ENCODE measurements at regions not wholly inside any gene's neighbourhood (a gene's known extent, or its start where the extent isn't known, plus 50 kb on each side); places are given as distances from the start of the nearest gene placed in this dataset.

DNA sequence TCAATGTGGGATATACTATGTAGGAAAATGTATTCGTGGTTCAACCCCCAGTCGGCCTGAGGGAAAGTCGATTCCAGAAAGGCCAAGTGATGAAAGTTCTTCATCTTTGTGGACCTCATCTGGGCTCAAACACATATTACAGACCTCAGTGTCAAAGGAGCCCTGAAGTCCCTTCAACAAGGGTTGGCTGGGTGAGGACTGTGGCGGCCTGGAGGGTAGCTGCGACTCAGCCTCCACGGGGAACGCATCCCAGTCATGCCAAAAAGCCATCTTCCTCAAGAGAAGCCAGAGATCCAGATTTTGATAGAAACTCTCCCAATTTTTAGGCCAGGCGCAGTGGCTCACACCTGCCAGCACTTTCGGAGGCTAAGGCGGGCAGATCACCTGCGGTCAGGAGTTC, 158.6 kb upstream of the PTPN1 start:
- no peaks in the 10 kb centered on the region for H3K9me3 Mint-ChIP-seq (ENCODE audit: unreplicated experiment)
- H3K4me1 Mint-ChIP-seq (ENCODE audit: unreplicated experiment), result peaks cover 4% of the 10 kb centered on the region
- H3K36me3 Mint-ChIP-seq (ENCODE audit: unreplicated experiment), result no peaks in the 10 kb centered on the region
- no peak overlapping the region for H3K4me3 Mint-ChIP-seq (ENCODE audit: unreplicated experiment)
- H3K27ac Mint-ChIP-seq (ENCODE audit: unreplicated experiment), result no peak overlapping the region
- TF ChIP-seq CTCF (IDR thresholded peaks at IDR 0.05), result no peak
- no peak for DNase-seq (ENCODE audit: extremely low spot score, unreplicated experiment)
- H3K27me3 Mint-ChIP-seq (ENCODE audit: unreplicated experiment), result peaks cover 5% of the 10 kb centered on the region

DNA sequence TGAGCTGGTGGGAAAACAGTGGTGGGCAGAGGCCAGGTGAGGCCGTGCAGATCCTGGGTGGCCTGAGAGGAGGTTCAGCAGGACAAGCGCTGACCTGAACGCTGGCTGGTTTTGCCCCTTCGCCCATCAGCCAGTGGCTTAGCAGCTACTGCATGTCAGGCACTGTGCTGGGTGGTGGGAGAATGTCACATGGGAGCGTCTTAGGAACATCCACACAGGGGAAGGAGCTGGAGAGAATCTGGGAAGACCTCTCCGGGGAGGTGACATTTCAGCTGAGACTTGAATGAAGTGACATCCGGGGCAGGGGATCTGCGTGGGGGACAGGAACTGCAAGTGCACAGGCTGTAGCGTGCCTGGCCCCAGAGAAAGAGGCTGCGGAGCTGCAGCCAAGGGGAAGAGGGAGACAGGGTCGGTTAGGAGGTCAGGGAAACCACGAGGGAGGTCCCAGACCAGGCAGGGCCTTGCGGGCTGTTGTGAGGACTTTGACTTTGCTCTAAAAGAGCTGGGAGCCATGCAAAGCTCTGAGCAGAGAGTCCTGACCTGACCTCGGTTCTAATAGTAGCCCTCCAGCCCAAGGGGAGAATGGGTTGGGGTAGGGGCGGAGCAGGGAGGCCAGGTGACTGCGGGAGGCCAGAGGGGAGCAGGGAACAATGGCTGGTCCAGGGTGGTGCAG, 156.8 kb upstream of the PTPN1 start:
- Mint-ChIP-seq H3K9me3 (ENCODE audit: unreplicated experiment) (no peaks in the 10 kb centered on the region), H3K36me3 (ENCODE audit: unreplicated experiment) (no peaks in the 10 kb centered on the region), H3K4me3 (ENCODE audit: unreplicated experiment) (no peak overlapping the region), H3K4me1 (ENCODE audit: unreplicated experiment) (no peaks in the 10 kb centered on the region), H3K27me3 (ENCODE audit: unreplicated experiment) (peaks cover 5% of the 10 kb centered on the region), H3K27ac (ENCODE audit: unreplicated experiment) (no peak overlapping the region)
- DNase-seq (ENCODE audit: extremely low spot score, unreplicated experiment), result no peak
- no peak for TF ChIP-seq CTCF (IDR thresholded peaks at IDR 0.05)

- Mint-ChIP-seq H3K27ac (ENCODE audit: unreplicated experiment) (no peak overlapping the region), H3K36me3 (ENCODE audit: unreplicated experiment) (no peaks in the 10 kb centered on the region), H3K4me1 (ENCODE audit: unreplicated experiment) (peaks cover 3% of the 10 kb centered on the region), H3K27me3 (ENCODE audit: unreplicated experiment) (peaks cover 5% of the 10 kb centered on the region), H3K4me3 (ENCODE audit: unreplicated experiment) (no peak overlapping the region), H3K9me3 (ENCODE audit: unreplicated experiment) (no peaks in the 10 kb centered on the region)
- no peak for TF ChIP-seq CTCF (IDR thresholded peaks at IDR 0.05)
- DNase-seq (ENCODE audit: extremely low spot score, unreplicated experiment), result no peak
These were observed 155.2 kb upstream of the PTPN1 start for GRCh38 chr20:50354721-50355589.

- Mint-ChIP-seq H3K4me3 (ENCODE audit: unreplicated experiment) (no peak overlapping the region), H3K27me3 (ENCODE audit: unreplicated experiment) (peaks cover 5% of the 10 kb centered on the region), H3K36me3 (ENCODE audit: unreplicated experiment) (no peaks in the 10 kb centered on the region), H3K4me1 (ENCODE audit: unreplicated experiment) (peaks cover 4% of the 10 kb centered on the region), H3K9me3 (ENCODE audit: unreplicated experiment) (no peaks in the 10 kb centered on the region), H3K27ac (ENCODE audit: unreplicated experiment) (no peak overlapping the region)
- no peak for TF ChIP-seq CTCF (IDR thresholded peaks at IDR 0.05)
- DNase-seq (ENCODE audit: extremely low spot score, unreplicated experiment), result no peak
These were observed 154.3 kb upstream of the PTPN1 start for GRCh38 chr20:50355590-50356524.
